Stimulated activated CD4-positive, alpha-beta T cell treated with anti-CD3 and anti-CD28 coated beads, Interleukin-1b, Interleukin-23, amount 100 ng/mL, for 24 hours (primary cell): ENCODE measurements at regions not wholly inside any gene's neighbourhood (a gene's known extent, or its start where the extent isn't known, plus 50 kb on each side); places are given as distances from the start of the nearest gene placed in this dataset.
"Not testable (repeated sequence)": the region's sequence is repeated elsewhere in the genome, so short reads cannot be mapped to it uniquely, and the experiment has no call there.

ENCODE experiments used
- DNase-seq, 4 experiments: peaks; one replicate each; pipeline ENCODE4 v3.0.0-alpha.2; 2020; ENCODE audit warnings: low read depth in 4 of 4, low spot score in 1 of 4

GRCh38 chr12:61536117-61536516 lies 724.1 kb upstream of the USP15 start:
- no peak for DNase-seq

GRCh38 chr12:61536525-61536924 lies 723.7 kb upstream of the USP15 start:
- DNase-seq = no peak

GRCh38 chr12:61538951-61539350 lies 721.3 kb upstream of the USP15 start:
- no peak for DNase-seq

GRCh38 chr12:61542551-61542950 lies 717.7 kb upstream of the USP15 start:
- DNase-seq = no peak

- DNase-seq = no peak
Observed at GRCh38 chr12:61546296-61546695, 713.9 kb upstream of the USP15 start.

GRCh38 chr12:61553091-61553490 lies 707.1 kb upstream of the USP15 start:
- no peak for DNase-seq

- no peak for DNase-seq
Observed at GRCh38 chr12:61554268-61555008, 705.8 kb upstream of the USP15 start.

GRCh38 chr12:61563665-61564450 lies 696.3 kb upstream of the USP15 start:
- DNase-seq = no peak

GRCh38 chr12:61564466-61564865 lies 695.7 kb upstream of the USP15 start:
- DNase-seq = no peak

GRCh38 chr12:61566183-61566582 lies 694.0 kb upstream of the USP15 start:
- no peak for DNase-seq

GRCh38 chr12:61574339-61574738 lies 685.9 kb upstream of the USP15 start:
- no peak for DNase-seq

GRCh38 chr12:61584943-61585342 lies 675.3 kb upstream of the USP15 start:
- no peak for DNase-seq

GRCh38 chr12:61590864-61591263 lies 669.3 kb upstream of the USP15 start:
- DNase-seq = not testable (repeated sequence)

- no peak for DNase-seq
Observed at GRCh38 chr12:61610143-61610542, 650.1 kb upstream of the USP15 start.

GRCh38 chr12:61629702-61630101 lies 630.5 kb upstream of the USP15 start:
- DNase-seq = no peak

GRCh38 chr12:61646639-61647038 lies 613.6 kb upstream of the USP15 start:
- no peak for DNase-seq

GRCh38 chr12:61647566-61647965 lies 612.6 kb upstream of the USP15 start:
- no peak for DNase-seq

GRCh38 chr12:61652265-61652664 lies 607.9 kb upstream of the USP15 start:
- DNase-seq = no peak

- DNase-seq = no peak
Observed at GRCh38 chr12:61654698-61655097, 605.5 kb upstream of the USP15 start.

- DNase-seq = no peak
Observed at GRCh38 chr12:61655241-61655640, 605.0 kb upstream of the USP15 start.

GRCh38 chr12:61667676-61668075 lies 592.5 kb upstream of the USP15 start:
- DNase-seq = no peak

- no peak for DNase-seq
Observed at GRCh38 chr12:61676520-61676919, 583.7 kb upstream of the USP15 start.

- no peak for DNase-seq
Observed at GRCh38 chr12:61687407-61687806, 572.8 kb upstream of the USP15 start.
